ENCODE measurements at regions not wholly inside any gene's neighbourhood (a gene's known extent, or its start where the extent isn't known, plus 50 kb on each side); places are given as distances from the start of the nearest gene placed in this dataset.

- Histone ChIP-seq H3K4me1 (ENCODE audit: control insufficient read depth in 2 of 2, insufficient read depth in 2 of 2, low read length in 2 of 2) (no peaks in the 10 kb centered on the region), H3K27me3 (ENCODE audit: control insufficient read depth in 2 of 2, insufficient read depth in 2 of 2, low read length in 2 of 2) (no peaks in the 10 kb centered on the region), H3K9ac (ENCODE audit: low read depth in 1 of 2, low read length in 2 of 2) (no peak overlapping the region), H3K36me3 (ENCODE audit: control insufficient read depth in 2 of 2, insufficient read depth in 2 of 2, low read length in 2 of 2) (no peaks in the 10 kb centered on the region), H3K9me3 (ENCODE audit: control insufficient read depth in 2 of 2, low read length in 2 of 2) (no peaks in the 10 kb centered on the region), H3K4me3 (ENCODE audit: low read length in 2 of 2) (no peak overlapping the region), H3K27ac (ENCODE audit: low read depth in 2 of 2, low read length in 2 of 2) (no peak overlapping the region)
Measured at GRCh38 chr17:13393841-13394710, 207.7 kb downstream of the HS3ST3A1 start.

GRCh38 chr17:13387952-13388351 lies 213.8 kb downstream of the HS3ST3A1 start:
- Histone ChIP-seq H3K27me3 (ENCODE audit: control insufficient read depth in 2 of 2, insufficient read depth in 2 of 2, low read length in 2 of 2) (no peaks in the 10 kb centered on the region), H3K4me1 (ENCODE audit: control insufficient read depth in 2 of 2, insufficient read depth in 2 of 2, low read length in 2 of 2) (no peaks in the 10 kb centered on the region), H3K9me3 (ENCODE audit: control insufficient read depth in 2 of 2, low read length in 2 of 2) (no peaks in the 10 kb centered on the region), H3K27ac (ENCODE audit: low read depth in 2 of 2, low read length in 2 of 2) (no peak overlapping the region), H3K4me3 (ENCODE audit: low read length in 2 of 2) (no peak overlapping the region), H3K9ac (ENCODE audit: low read depth in 1 of 2, low read length in 2 of 2) (no peak overlapping the region), H3K36me3 (ENCODE audit: control insufficient read depth in 2 of 2, insufficient read depth in 2 of 2, low read length in 2 of 2) (no peaks in the 10 kb centered on the region)

- no peaks in the 10 kb centered on the region for H3K27me3 ChIP-seq (ENCODE audit: control insufficient read depth in 2 of 2, insufficient read depth in 2 of 2, low read length in 2 of 2)
- H3K9ac ChIP-seq (ENCODE audit: low read depth in 1 of 2, low read length in 2 of 2): no peak overlapping the region
- H3K4me3 ChIP-seq (ENCODE audit: low read length in 2 of 2): no peak overlapping the region
- no peaks in the 10 kb centered on the region for H3K36me3 ChIP-seq (ENCODE audit: control insufficient read depth in 2 of 2, insufficient read depth in 2 of 2, low read length in 2 of 2)
- H3K4me1 ChIP-seq (ENCODE audit: control insufficient read depth in 2 of 2, insufficient read depth in 2 of 2, low read length in 2 of 2): no peaks in the 10 kb centered on the region
- no peak overlapping the region for H3K27ac ChIP-seq (ENCODE audit: low read depth in 2 of 2, low read length in 2 of 2)
- H3K9me3 ChIP-seq (ENCODE audit: control insufficient read depth in 2 of 2, low read length in 2 of 2): no peaks in the 10 kb centered on the region
Measured at GRCh38 chr17:13387236-13387635, 214.5 kb downstream of the HS3ST3A1 start.

- Histone ChIP-seq H3K9ac (ENCODE audit: low read depth in 1 of 2, low read length in 2 of 2) (no peak overlapping the region), H3K27ac (ENCODE audit: low read depth in 2 of 2, low read length in 2 of 2) (no peak overlapping the region), H3K4me1 (ENCODE audit: control insufficient read depth in 2 of 2, insufficient read depth in 2 of 2, low read length in 2 of 2) (no peaks in the 10 kb centered on the region), H3K4me3 (ENCODE audit: low read length in 2 of 2) (no peak overlapping the region), H3K27me3 (ENCODE audit: control insufficient read depth in 2 of 2, insufficient read depth in 2 of 2, low read length in 2 of 2) (no peaks in the 10 kb centered on the region), H3K9me3 (ENCODE audit: control insufficient read depth in 2 of 2, low read length in 2 of 2) (no peaks in the 10 kb centered on the region), H3K36me3 (ENCODE audit: control insufficient read depth in 2 of 2, insufficient read depth in 2 of 2, low read length in 2 of 2) (no peaks in the 10 kb centered on the region)
Measured at GRCh38 chr17:13385481-13385911, 216.2 kb downstream of the HS3ST3A1 start.

- no peak overlapping the region for H3K27ac ChIP-seq (ENCODE audit: low read depth in 2 of 2, low read length in 2 of 2)
- H3K4me1 ChIP-seq (ENCODE audit: control insufficient read depth in 2 of 2, insufficient read depth in 2 of 2, low read length in 2 of 2): no peaks in the 10 kb centered on the region
- H3K9me3 ChIP-seq (ENCODE audit: control insufficient read depth in 2 of 2, low read length in 2 of 2): no peaks in the 10 kb centered on the region
- no peak overlapping the region for H3K4me3 ChIP-seq (ENCODE audit: low read length in 2 of 2)
- no peak overlapping the region for H3K9ac ChIP-seq (ENCODE audit: low read depth in 1 of 2, low read length in 2 of 2)
- H3K36me3 ChIP-seq (ENCODE audit: control insufficient read depth in 2 of 2, insufficient read depth in 2 of 2, low read length in 2 of 2): no peaks in the 10 kb centered on the region
- H3K27me3 ChIP-seq (ENCODE audit: control insufficient read depth in 2 of 2, insufficient read depth in 2 of 2, low read length in 2 of 2): no peaks in the 10 kb centered on the region
Measured at GRCh38 chr17:13384626-13385025, 217.1 kb downstream of the HS3ST3A1 start.

- no peaks in the 10 kb centered on the region for H3K36me3 ChIP-seq (ENCODE audit: control insufficient read depth in 2 of 2, insufficient read depth in 2 of 2, low read length in 2 of 2)
- no peaks in the 10 kb centered on the region for H3K27me3 ChIP-seq (ENCODE audit: control insufficient read depth in 2 of 2, insufficient read depth in 2 of 2, low read length in 2 of 2)
- H3K4me1 ChIP-seq (ENCODE audit: control insufficient read depth in 2 of 2, insufficient read depth in 2 of 2, low read length in 2 of 2): no peaks in the 10 kb centered on the region
- no peak overlapping the region for H3K9ac ChIP-seq (ENCODE audit: low read depth in 1 of 2, low read length in 2 of 2)
- no peaks in the 10 kb centered on the region for H3K9me3 ChIP-seq (ENCODE audit: control insufficient read depth in 2 of 2, low read length in 2 of 2)
- no peak overlapping the region for H3K4me3 ChIP-seq (ENCODE audit: low read length in 2 of 2)
- no peak overlapping the region for H3K27ac ChIP-seq (ENCODE audit: low read depth in 2 of 2, low read length in 2 of 2)
Measured at GRCh38 chr17:13378361-13378760, 223.4 kb downstream of the HS3ST3A1 start.

- no peak overlapping the region for H3K4me3 ChIP-seq (ENCODE audit: low read length in 2 of 2)
- no peaks in the 10 kb centered on the region for H3K4me1 ChIP-seq (ENCODE audit: control insufficient read depth in 2 of 2, insufficient read depth in 2 of 2, low read length in 2 of 2)
- H3K27ac ChIP-seq (ENCODE audit: low read depth in 2 of 2, low read length in 2 of 2): no peak overlapping the region
- no peaks in the 10 kb centered on the region for H3K36me3 ChIP-seq (ENCODE audit: control insufficient read depth in 2 of 2, insufficient read depth in 2 of 2, low read length in 2 of 2)
- H3K27me3 ChIP-seq (ENCODE audit: control insufficient read depth in 2 of 2, insufficient read depth in 2 of 2, low read length in 2 of 2): no peaks in the 10 kb centered on the region
- H3K9me3 ChIP-seq (ENCODE audit: control insufficient read depth in 2 of 2, low read length in 2 of 2): no peaks in the 10 kb centered on the region
- H3K9ac ChIP-seq (ENCODE audit: low read depth in 1 of 2, low read length in 2 of 2): no peak overlapping the region
Measured at GRCh38 chr17:13374203-13375143, 227.3 kb downstream of the HS3ST3A1 start.

GRCh38 chr17:13372432-13372831 lies 229.3 kb downstream of the HS3ST3A1 start:
- H3K4me1 ChIP-seq (ENCODE audit: control insufficient read depth in 2 of 2, insufficient read depth in 2 of 2, low read length in 2 of 2): no peaks in the 10 kb centered on the region
- H3K27ac ChIP-seq (ENCODE audit: low read depth in 2 of 2, low read length in 2 of 2): no peak overlapping the region
- H3K36me3 ChIP-seq (ENCODE audit: control insufficient read depth in 2 of 2, insufficient read depth in 2 of 2, low read length in 2 of 2): no peaks in the 10 kb centered on the region
- no peak overlapping the region for H3K4me3 ChIP-seq (ENCODE audit: low read length in 2 of 2)
- H3K27me3 ChIP-seq (ENCODE audit: control insufficient read depth in 2 of 2, insufficient read depth in 2 of 2, low read length in 2 of 2): no peaks in the 10 kb centered on the region
- no peaks in the 10 kb centered on the region for H3K9me3 ChIP-seq (ENCODE audit: control insufficient read depth in 2 of 2, low read length in 2 of 2)
- no peak overlapping the region for H3K9ac ChIP-seq (ENCODE audit: low read depth in 1 of 2, low read length in 2 of 2)

- Histone ChIP-seq H3K27me3 (ENCODE audit: control insufficient read depth in 2 of 2, insufficient read depth in 2 of 2, low read length in 2 of 2) (no peaks in the 10 kb centered on the region), H3K9me3 (ENCODE audit: control insufficient read depth in 2 of 2, low read length in 2 of 2) (no peaks in the 10 kb centered on the region), H3K4me3 (ENCODE audit: low read length in 2 of 2) (no peak overlapping the region), H3K4me1 (ENCODE audit: control insufficient read depth in 2 of 2, insufficient read depth in 2 of 2, low read length in 2 of 2) (no peaks in the 10 kb centered on the region), H3K36me3 (ENCODE audit: control insufficient read depth in 2 of 2, insufficient read depth in 2 of 2, low read length in 2 of 2) (no peaks in the 10 kb centered on the region), H3K27ac (ENCODE audit: low read depth in 2 of 2, low read length in 2 of 2) (no peak overlapping the region), H3K9ac (ENCODE audit: low read depth in 1 of 2, low read length in 2 of 2) (no peak overlapping the region)
Measured at GRCh38 chr17:13367154-13367553, 234.6 kb downstream of the HS3ST3A1 start.

- no peaks in the 10 kb centered on the region for H3K27me3 ChIP-seq (ENCODE audit: control insufficient read depth in 2 of 2, insufficient read depth in 2 of 2, low read length in 2 of 2)
- no peaks in the 10 kb centered on the region for H3K36me3 ChIP-seq (ENCODE audit: control insufficient read depth in 2 of 2, insufficient read depth in 2 of 2, low read length in 2 of 2)
- no peak overlapping the region for H3K4me3 ChIP-seq (ENCODE audit: low read length in 2 of 2)
- H3K9me3 ChIP-seq (ENCODE audit: control insufficient read depth in 2 of 2, low read length in 2 of 2): no peaks in the 10 kb centered on the region
- no peak overlapping the region for H3K27ac ChIP-seq (ENCODE audit: low read depth in 2 of 2, low read length in 2 of 2)
- no peaks in the 10 kb centered on the region for H3K4me1 ChIP-seq (ENCODE audit: control insufficient read depth in 2 of 2, insufficient read depth in 2 of 2, low read length in 2 of 2)
- no peak overlapping the region for H3K9ac ChIP-seq (ENCODE audit: low read depth in 1 of 2, low read length in 2 of 2)
Measured at GRCh38 chr17:13365331-13365730, 236.4 kb downstream of the HS3ST3A1 start.
